HG02759 (cell line): ENCODE measurements at regions not wholly inside any gene's neighbourhood (a gene's known extent, or its start where the extent isn't known, plus 50 kb on each side); places are given as distances from the start of the nearest gene placed in this dataset.

Experiments
- ATAC-seq: cut with Tn5 transposase; IDR thresholded peaks from one replicate; pipeline ENCODE4 v1.9.1; 2021; ENCODE audit warnings: mild to moderate bottlenecking, moderate library complexity; ENCODE audit not compliant: unreplicated experiment

GRCh38 chr14:94685166-94685581 lies 73.0 kb downstream of the SERPINA3 start:
- no peak for ATAC-seq

- no peak for ATAC-seq
These were observed 70.5 kb downstream of the SERPINA3 start for GRCh38 chr14:94682736-94683135.

GRCh38 chr14:94682061-94682516 lies 69.9 kb downstream of the SERPINA3 start:
- ATAC-seq, result no peak

GRCh38 chr14:94681300-94682060 lies 69.3 kb downstream of the SERPINA3 start:
- ATAC-seq, result no peak

GRCh38 chr14:94680862-94681288 lies 68.7 kb downstream of the SERPINA3 start:
- ATAC-seq, result no peak

- ATAC-seq, result no peak
These were observed 68.0 kb downstream of the SERPINA3 start for GRCh38 chr14:94679937-94680861.

- ATAC-seq, result no peak
These were observed 67.1 kb downstream of the SERPINA3 start for GRCh38 chr14:94679106-94679810.

- no peak for ATAC-seq
These were observed 65.6 kb downstream of the SERPINA3 start for GRCh38 chr14:94677747-94678146.

- ATAC-seq, result no peak
These were observed 65.0 kb downstream of the SERPINA3 start for GRCh38 chr14:94677213-94677612.

- no peak for ATAC-seq
These were observed 64.4 kb downstream of the SERPINA3 start for GRCh38 chr14:94676495-94677185.

GRCh38 chr14:94675036-94675435 lies 62.8 kb downstream of the SERPINA3 start:
- no peak for ATAC-seq

GRCh38 chr14:94673781-94674231 lies 61.6 kb downstream of the SERPINA3 start:
- no peak for ATAC-seq
